ENCODE measurements at regions not wholly inside any gene's neighbourhood (a gene's known extent, or its start where the extent isn't known, plus 50 kb on each side); places are given as distances from the start of the nearest gene placed in this dataset.

- Mint-ChIP-seq H3K27me3 (ENCODE audit: low read depth) (no peaks in the 10 kb centered on the region), H3K9me3 (peaks cover 4% of the 10 kb centered on the region), H3K27ac (ENCODE audit: unreplicated experiment) (no peak overlapping the region), H3K4me1 (no peaks in the 10 kb centered on the region), H3K4me3 (no peak overlapping the region), H3K36me3 (ENCODE audit: low read depth) (no peaks in the 10 kb centered on the region)
- no peak for DNase-seq (ENCODE audit: low read depth, low spot score)
- TF ChIP-seq CTCF (conservative IDR thresholded peaks at IDR 0.05): no peak
Observed at GRCh38 chr1:82284213-82284612, 483.5 kb downstream of the ADGRL2 start.

GRCh38 chr1:82279241-82279640, 478.5 kb downstream of the ADGRL2 start:
- DNase-seq (ENCODE audit: low read depth, low spot score): no peak
- Mint-ChIP-seq H3K27ac (ENCODE audit: unreplicated experiment) (no peak overlapping the region), H3K4me3 (no peak overlapping the region), H3K36me3 (ENCODE audit: low read depth) (no peaks in the 10 kb centered on the region), H3K9me3 (peaks cover 7% of the 10 kb centered on the region), H3K27me3 (ENCODE audit: low read depth) (no peaks in the 10 kb centered on the region), H3K4me1 (no peaks in the 10 kb centered on the region)
- no peak for TF ChIP-seq CTCF (conservative IDR thresholded peaks at IDR 0.05)

GRCh38 chr1:82273816-82274215, 473.1 kb downstream of the ADGRL2 start:
- no peak for DNase-seq (ENCODE audit: low read depth, low spot score)
- TF ChIP-seq CTCF (conservative IDR thresholded peaks at IDR 0.05): no peak
- Mint-ChIP-seq H3K4me3 (no peak overlapping the region), H3K27me3 (ENCODE audit: low read depth) (no peaks in the 10 kb centered on the region), H3K27ac (ENCODE audit: unreplicated experiment) (no peak overlapping the region), H3K4me1 (no peaks in the 10 kb centered on the region), H3K9me3 (peaks cover 3% of the 10 kb centered on the region), H3K36me3 (ENCODE audit: low read depth) (no peaks in the 10 kb centered on the region)

GRCh38 chr1:82269431-82269830, 468.7 kb downstream of the ADGRL2 start:
- Mint-ChIP-seq H3K27me3 (ENCODE audit: low read depth) (no peaks in the 10 kb centered on the region), H3K9me3 (no peaks in the 10 kb centered on the region)
- DNase-seq (ENCODE audit: low read depth, low spot score): no peak

GRCh38 chr1:82268826-82269225, 468.1 kb downstream of the ADGRL2 start:
- H3K27me3 Mint-ChIP-seq (ENCODE audit: low read depth): no peaks in the 10 kb centered on the region
- no peaks in the 10 kb centered on the region for H3K4me1 Mint-ChIP-seq
- DNase-seq (ENCODE audit: low read depth, low spot score): no peak
- no peak overlapping the region for H3K4me3 Mint-ChIP-seq
- no peak for TF ChIP-seq CTCF (conservative IDR thresholded peaks at IDR 0.05)
- H3K9me3 Mint-ChIP-seq: no peaks in the 10 kb centered on the region
- no peaks in the 10 kb centered on the region for H3K36me3 Mint-ChIP-seq (ENCODE audit: low read depth)
- no peak overlapping the region for H3K27ac Mint-ChIP-seq (ENCODE audit: unreplicated experiment)

More at GRCh38 chr1:82269431-82269830, 468.7 kb downstream of the ADGRL2 start:
- TF ChIP-seq CTCF (conservative IDR thresholded peaks at IDR 0.05): no peak
- H3K4me3 Mint-ChIP-seq: no peak overlapping the region
- no peaks in the 10 kb centered on the region for H3K36me3 Mint-ChIP-seq (ENCODE audit: low read depth)
- no peak overlapping the region for H3K27ac Mint-ChIP-seq (ENCODE audit: unreplicated experiment)
- no peaks in the 10 kb centered on the region for H3K4me1 Mint-ChIP-seq

- Mint-ChIP-seq H3K27me3 (ENCODE audit: low read depth) (no peaks in the 10 kb centered on the region), H3K9me3 (no peaks in the 10 kb centered on the region), H3K27ac (ENCODE audit: unreplicated experiment) (no peak overlapping the region), H3K36me3 (ENCODE audit: low read depth) (no peaks in the 10 kb centered on the region), H3K4me3 (no peak overlapping the region), H3K4me1 (no peaks in the 10 kb centered on the region)
- no peak for DNase-seq (ENCODE audit: low read depth, low spot score)
- no peak for TF ChIP-seq CTCF (conservative IDR thresholded peaks at IDR 0.05)
Observed at GRCh38 chr1:82266351-82266750, 465.6 kb downstream of the ADGRL2 start.
